ENCODE measurements at regions not wholly inside any gene's neighbourhood (a gene's known extent, or its start where the extent isn't known, plus 50 kb on each side); places are given as distances from the start of the nearest gene placed in this dataset.

DNA sequence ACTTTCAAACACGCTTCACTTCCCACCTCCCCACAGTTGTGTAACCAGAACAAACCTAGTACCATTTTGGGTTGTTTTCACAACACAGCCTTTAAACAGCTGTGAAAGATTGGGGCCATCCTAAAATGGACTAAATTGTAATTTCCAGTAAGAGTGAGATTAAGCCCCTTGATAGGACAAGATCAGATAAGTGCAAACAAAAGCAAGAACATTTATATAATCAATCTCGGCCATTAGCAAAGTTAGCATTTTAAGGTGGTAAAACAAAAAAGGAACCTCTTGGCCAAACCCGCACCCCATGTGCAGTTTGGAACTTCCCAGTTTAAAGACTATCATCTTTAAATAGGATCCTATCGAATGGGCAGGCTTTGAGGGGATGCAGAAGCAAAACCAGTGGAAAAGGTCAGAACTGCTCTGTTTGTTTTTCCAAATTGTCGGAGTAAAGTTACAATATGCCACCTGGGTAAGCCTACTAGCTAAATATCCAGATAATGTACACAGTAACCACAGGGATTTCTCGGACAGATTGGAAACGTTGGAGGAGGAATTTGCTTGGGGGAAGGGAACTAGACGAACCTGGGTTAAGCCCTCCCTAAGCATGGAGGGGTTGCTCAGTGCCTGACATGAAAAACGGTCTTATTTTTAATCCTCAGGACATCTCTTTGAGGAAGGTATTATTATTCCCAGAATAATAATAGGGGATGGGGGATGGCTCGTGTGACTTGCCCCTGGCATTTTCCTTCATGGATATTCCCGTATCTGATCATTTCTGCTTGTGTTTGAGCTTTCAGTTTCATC lies 159.8 kb upstream of the SALL4 start:
- no peak for TF ChIP-seq POLR2A (IDR thresholded peaks at IDR 0.05)
- TF ChIP-seq CTCF (IDR thresholded peaks at IDR 0.05): no peak
- TF ChIP-seq EP300 (IDR thresholded peaks at IDR 0.05): no peak

All from tibial nerve (tissue), 4 donors.